ENCODE measurements at regions not wholly inside any gene's neighbourhood (a gene's known extent, or its start where the extent isn't known, plus 50 kb on each side); places are given as distances from the start of the nearest gene placed in this dataset.

- intact Hi-C loops (cut with DNase I), result no loop called here
- no peak for DNase-seq (ENCODE audit: low spot score)
- no peak for TF ChIP-seq POLR2A (IDR thresholded peaks at IDR 0.05)
- TF ChIP-seq CTCF (IDR thresholded peaks at IDR 0.05), result no peak
- no peak for TF ChIP-seq POLR2AphosphoS5 (IDR thresholded peaks at IDR 0.05)
- 56% methylated on average over 1 of the region's 1 CpG for WGBS
- Histone ChIP-seq H3K9me3 (no peaks in the 10 kb centered on the region), H3K4me3 (no peak overlapping the region), H3K4me1 (replicated peaks) (no peaks in the 10 kb centered on the region), H3K27me3 (replicated peaks; ENCODE audit: insufficient read depth) (no peaks in the 10 kb centered on the region), H3K36me3 (no peaks in the 10 kb centered on the region), H3K27ac (no peak overlapping the region)
Measured at GRCh38 chr4:116930329-116930728, 155.0 kb downstream of the TRAM1L1 start.

- Histone ChIP-seq H3K4me3 (no peak overlapping the region), H3K27ac (no peak overlapping the region), H3K4me1 (replicated peaks) (no peaks in the 10 kb centered on the region), H3K27me3 (replicated peaks; ENCODE audit: insufficient read depth) (no peaks in the 10 kb centered on the region), H3K36me3 (no peaks in the 10 kb centered on the region), H3K9me3 (no peaks in the 10 kb centered on the region)
- TF ChIP-seq POLR2A (IDR thresholded peaks at IDR 0.05), result no peak
- no peak for TF ChIP-seq POLR2AphosphoS5 (IDR thresholded peaks at IDR 0.05)
- TF ChIP-seq CTCF (IDR thresholded peaks at IDR 0.05), result no peak
- DNase-seq (ENCODE audit: low spot score), result no peak
- intact Hi-C loops (cut with DNase I), result no loop called here
- WGBS, result 83% methylated on average over 2 of the region's 2 CpGs
Measured at GRCh38 chr4:116926631-116927295, 158.6 kb downstream of the TRAM1L1 start.

- TF ChIP-seq POLR2A (IDR thresholded peaks at IDR 0.05) (no peak), CTCF (IDR thresholded peaks at IDR 0.05) (no peak), POLR2AphosphoS5 (IDR thresholded peaks at IDR 0.05) (no peak)
- Histone ChIP-seq H3K27ac (no peak overlapping the region), H3K36me3 (no peaks in the 10 kb centered on the region), H3K4me1 (replicated peaks) (no peaks in the 10 kb centered on the region), H3K4me3 (no peak overlapping the region), H3K27me3 (replicated peaks; ENCODE audit: insufficient read depth) (no peaks in the 10 kb centered on the region), H3K9me3 (no peaks in the 10 kb centered on the region)
- 4% methylated on average over 46 of the region's 51 CpGs for WGBS
- no peak for DNase-seq (ENCODE audit: low spot score)
- intact Hi-C loops (cut with DNase I), result no loop called here
Measured at GRCh38 chr4:116925900-116926457, 159.4 kb downstream of the TRAM1L1 start.

- TF ChIP-seq CTCF (IDR thresholded peaks at IDR 0.05), result no peak
- TF ChIP-seq POLR2AphosphoS5 (IDR thresholded peaks at IDR 0.05), result no peak
- no peak for TF ChIP-seq POLR2A (IDR thresholded peaks at IDR 0.05)
- intact Hi-C loops (cut with DNase I), result no loop called here
- Histone ChIP-seq H3K4me3 (no peak overlapping the region), H3K27ac (no peak overlapping the region), H3K9me3 (no peaks in the 10 kb centered on the region), H3K36me3 (no peaks in the 10 kb centered on the region), H3K4me1 (replicated peaks) (no peaks in the 10 kb centered on the region), H3K27me3 (replicated peaks; ENCODE audit: insufficient read depth) (no peaks in the 10 kb centered on the region)
- no peak for DNase-seq (ENCODE audit: low spot score)
- 74% methylated on average over 4 of the region's 4 CpGs for WGBS
Measured at GRCh38 chr4:116923389-116923788, 162.0 kb downstream of the TRAM1L1 start.

GRCh38 chr4:116913451-116913850, 171.9 kb downstream of the TRAM1L1 start:
- Histone ChIP-seq H3K4me1 (replicated peaks) (no peaks in the 10 kb centered on the region), H3K9me3 (no peaks in the 10 kb centered on the region), H3K27me3 (replicated peaks; ENCODE audit: insufficient read depth) (no peaks in the 10 kb centered on the region), H3K4me3 (no peak overlapping the region), H3K27ac (no peak overlapping the region), H3K36me3 (no peaks in the 10 kb centered on the region)
- DNase-seq (ENCODE audit: low spot score), result no peak
- 94% methylated on average over 1 of the region's 1 CpG for WGBS
- TF ChIP-seq POLR2AphosphoS5 (IDR thresholded peaks at IDR 0.05), result no peak
- TF ChIP-seq CTCF (IDR thresholded peaks at IDR 0.05), result no peak
- no peak for TF ChIP-seq POLR2A (IDR thresholded peaks at IDR 0.05)
- intact Hi-C loops (cut with DNase I), result no loop called here
